ENCODE measurements at regions not wholly inside any gene's neighbourhood (a gene's known extent, or its start where the extent isn't known, plus 50 kb on each side); places are given as distances from the start of the nearest gene placed in this dataset.

GRCh38 chr3:182384221-182384620 lies 409.1 kb upstream of the ATP11B start:
- Histone ChIP-seq H3K9me3 (ENCODE audit: low read depth, low read length) (no peaks in the 10 kb centered on the region), H3K36me3 (ENCODE audit: insufficient read depth, low read length) (no peaks in the 10 kb centered on the region), H3K4me3 (no peak overlapping the region), H3K9ac (ENCODE audit: insufficient read length) (no peak overlapping the region), H3K27ac (no peak overlapping the region)
- no peak for DNase-seq (ENCODE audit: low read depth, low spot score)
- TF ChIP-seq FOXP2 (optimal IDR thresholded peaks at IDR 0.05; ENCODE audit: control extremely low read depth, extremely low read length, insufficient read depth), result no peak
- TF ChIP-seq POLR2AphosphoS5 (IDR thresholded peaks at IDR 0.05; ENCODE audit: borderline replicate concordance, low read depth, low read length), result no peak
- no peak for TF ChIP-seq EZH2 (IDR thresholded peaks at IDR 0.05)

- Histone ChIP-seq H3K4me3 (no peak overlapping the region), H3K36me3 (ENCODE audit: insufficient read depth, low read length) (no peaks in the 10 kb centered on the region), H3K9ac (ENCODE audit: insufficient read length) (no peak overlapping the region), H3K9me3 (ENCODE audit: low read depth, low read length) (no peaks in the 10 kb centered on the region), H3K27ac (no peak overlapping the region)
- no peak for DNase-seq (ENCODE audit: low read depth, low spot score)
- TF ChIP-seq EZH2 (IDR thresholded peaks at IDR 0.05) (no peak), FOXP2 (optimal IDR thresholded peaks at IDR 0.05; ENCODE audit: control extremely low read depth, extremely low read length, insufficient read depth) (no peak), POLR2AphosphoS5 (IDR thresholded peaks at IDR 0.05; ENCODE audit: borderline replicate concordance, low read depth, low read length) (no peak)
Observed at GRCh38 chr3:182385356-182385755, 407.9 kb upstream of the ATP11B start.

- no peak for TF ChIP-seq FOXP2 (optimal IDR thresholded peaks at IDR 0.05; ENCODE audit: control extremely low read depth, extremely low read length, insufficient read depth)
- TF ChIP-seq EZH2 (IDR thresholded peaks at IDR 0.05), result no peak
- H3K9me3 ChIP-seq (ENCODE audit: low read depth, low read length), result no peaks in the 10 kb centered on the region
- H3K9ac ChIP-seq (ENCODE audit: insufficient read length), result no peak overlapping the region
- no peaks in the 10 kb centered on the region for H3K36me3 ChIP-seq (ENCODE audit: insufficient read depth, low read length)
- no peak overlapping the region for H3K27ac ChIP-seq
- no peak overlapping the region for H3K4me3 ChIP-seq
- DNase-seq (ENCODE audit: low read depth, low spot score), result no peak
Observed at GRCh38 chr3:182388506-182388905, 404.8 kb upstream of the ATP11B start.

- DNase-seq (ENCODE audit: low read depth, low spot score), result no peak
- Histone ChIP-seq H3K9ac (ENCODE audit: insufficient read length) (no peak overlapping the region), H3K27ac (no peak overlapping the region)
Observed at GRCh38 chr3:182389071-182389815, 404.1 kb upstream of the ATP11B start.

GRCh38 chr3:182390421-182390820 lies 402.9 kb upstream of the ATP11B start:
- DNase-seq (ENCODE audit: low read depth, low spot score), result no peak
- H3K9me3 ChIP-seq (ENCODE audit: low read depth, low read length), result no peaks in the 10 kb centered on the region
- no peak overlapping the region for H3K9ac ChIP-seq (ENCODE audit: insufficient read length)
- no peak overlapping the region for H3K27ac ChIP-seq
- H3K36me3 ChIP-seq (ENCODE audit: insufficient read depth, low read length), result no peaks in the 10 kb centered on the region
- no peak for TF ChIP-seq POLR2AphosphoS5 (IDR thresholded peaks at IDR 0.05; ENCODE audit: borderline replicate concordance, low read depth, low read length)
- TF ChIP-seq FOXP2 (optimal IDR thresholded peaks at IDR 0.05; ENCODE audit: control extremely low read depth, extremely low read length, insufficient read depth), result no peak
- no peak for TF ChIP-seq EZH2 (IDR thresholded peaks at IDR 0.05)
- no peak overlapping the region for H3K4me3 ChIP-seq

More at GRCh38 chr3:182389071-182389815, 404.1 kb upstream of the ATP11B start:
- no peaks in the 10 kb centered on the region for H3K36me3 ChIP-seq (ENCODE audit: insufficient read depth, low read length)
- TF ChIP-seq POLR2AphosphoS5 (IDR thresholded peaks at IDR 0.05; ENCODE audit: borderline replicate concordance, low read depth, low read length) (no peak), EZH2 (IDR thresholded peaks at IDR 0.05) (no peak), FOXP2 (optimal IDR thresholded peaks at IDR 0.05; ENCODE audit: control extremely low read depth, extremely low read length, insufficient read depth) (no peak)
- no peak overlapping the region for H3K4me3 ChIP-seq
- H3K9me3 ChIP-seq (ENCODE audit: low read depth, low read length), result no peaks in the 10 kb centered on the region

GRCh38 chr3:182392182-182392937 lies 400.9 kb upstream of the ATP11B start:
- TF ChIP-seq EZH2 (IDR thresholded peaks at IDR 0.05), result no peak
- TF ChIP-seq FOXP2 (optimal IDR thresholded peaks at IDR 0.05; ENCODE audit: control extremely low read depth, extremely low read length, insufficient read depth), result no peak
- TF ChIP-seq POLR2AphosphoS5 (IDR thresholded peaks at IDR 0.05; ENCODE audit: borderline replicate concordance, low read depth, low read length), result no peak
- no peak overlapping the region for H3K27ac ChIP-seq
- no peaks in the 10 kb centered on the region for H3K9me3 ChIP-seq (ENCODE audit: low read depth, low read length)
- no peak overlapping the region for H3K9ac ChIP-seq (ENCODE audit: insufficient read length)
- H3K36me3 ChIP-seq (ENCODE audit: insufficient read depth, low read length), result no peaks in the 10 kb centered on the region
- H3K4me3 ChIP-seq, result no peak overlapping the region
- no peak for DNase-seq (ENCODE audit: low read depth, low spot score)

- Histone ChIP-seq H3K27ac (no peak overlapping the region), H3K9ac (ENCODE audit: insufficient read length) (no peak overlapping the region), H3K36me3 (ENCODE audit: insufficient read depth, low read length) (no peaks in the 10 kb centered on the region), H3K9me3 (ENCODE audit: low read depth, low read length) (no peaks in the 10 kb centered on the region), H3K4me3 (no peak overlapping the region)
- TF ChIP-seq FOXP2 (optimal IDR thresholded peaks at IDR 0.05; ENCODE audit: control extremely low read depth, extremely low read length, insufficient read depth) (no peak), EZH2 (IDR thresholded peaks at IDR 0.05) (no peak), POLR2AphosphoS5 (IDR thresholded peaks at IDR 0.05; ENCODE audit: borderline replicate concordance, low read depth, low read length) (no peak)
- DNase-seq (ENCODE audit: low read depth, low spot score), result no peak
Observed at GRCh38 chr3:182393151-182393550, 400.2 kb upstream of the ATP11B start.

GRCh38 chr3:182393830-182394367 lies 399.4 kb upstream of the ATP11B start:
- no peak for TF ChIP-seq EZH2 (IDR thresholded peaks at IDR 0.05)
- TF ChIP-seq POLR2AphosphoS5 (IDR thresholded peaks at IDR 0.05; ENCODE audit: borderline replicate concordance, low read depth, low read length), result no peak
- TF ChIP-seq FOXP2 (optimal IDR thresholded peaks at IDR 0.05; ENCODE audit: control extremely low read depth, extremely low read length, insufficient read depth), result no peak
- DNase-seq (ENCODE audit: low read depth, low spot score), result no peak
- no peak overlapping the region for H3K27ac ChIP-seq
- H3K9ac ChIP-seq (ENCODE audit: insufficient read length), result no peak overlapping the region
- no peaks in the 10 kb centered on the region for H3K36me3 ChIP-seq (ENCODE audit: insufficient read depth, low read length)
- H3K4me3 ChIP-seq, result no peak overlapping the region
- H3K9me3 ChIP-seq (ENCODE audit: low read depth, low read length), result no peaks in the 10 kb centered on the region
